KBM-7 (cell line): ENCODE measurements at regions not wholly inside any gene's neighbourhood (a gene's known extent, or its start where the extent isn't known, plus 50 kb on each side); places are given as distances from the start of the nearest gene placed in this dataset.
A peak's percentile ranks its signal among the peaks of the same experiment; 100 is the strongest.

Source experiments
- DNase-seq: peaks from one replicate; pipeline ENCODE4 v3.0.0-alpha.2; 2015
- in situ Hi-C: fragments of 300-500 bp; cut with MboI; formaldehyde crosslinking; loops from 2 replicates; pipeline ENCODE4 v1.14.3; 2020; ENCODE audit warnings: low sequenced_read_pairs, low pct_unique_long_range_greater_than_20kb, mixed read lengths

- in situ Hi-C loops, result no loop called here
- peak; percentile 52 for DNase-seq
Observed at GRCh38 chr12:42696406-42697149, 107.0 kb upstream of the PRICKLE1 start.

- DNase-seq, result no peak
- in situ Hi-C loops, result no loop called here
Observed at GRCh38 chr12:42695490-42695995, 106.0 kb upstream of the PRICKLE1 start.

- in situ Hi-C loops, result no loop called here
- no peak for DNase-seq
Observed at GRCh38 chr12:42692749-42693148, 103.2 kb upstream of the PRICKLE1 start.

- DNase-seq, result no peak
- in situ Hi-C loops, result no loop called here
Observed at GRCh38 chr12:42691991-42692557, 102.5 kb upstream of the PRICKLE1 start.

GRCh38 chr12:42690264-42690663 lies 100.7 kb upstream of the PRICKLE1 start:
- in situ Hi-C loops, result no loop called here
- DNase-seq, result no peak

DNA sequence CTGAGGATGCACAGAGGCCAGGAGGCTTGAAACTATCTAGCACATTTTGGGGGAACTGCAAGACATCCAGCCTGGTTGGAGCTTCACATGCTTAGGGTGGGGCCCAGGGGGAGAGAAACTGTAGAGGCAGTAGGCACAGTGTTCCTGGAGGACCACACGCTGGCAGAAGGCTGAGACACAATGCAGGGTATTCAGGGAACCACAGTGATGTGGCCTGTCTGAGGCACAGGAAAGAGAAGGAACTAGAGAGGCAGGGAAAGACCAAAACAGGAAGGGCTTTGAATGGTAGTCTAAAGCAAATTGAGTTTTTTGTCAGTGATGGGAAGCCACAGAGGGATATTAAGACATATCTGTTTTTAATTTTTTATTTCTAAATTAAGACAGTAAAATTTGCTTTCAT lies 100.2 kb upstream of the PRICKLE1 start:
- in situ Hi-C loops, result no loop called here
- no peak for DNase-seq

- in situ Hi-C loops, result no loop called here
- DNase-seq, result no peak
Observed at GRCh38 chr12:42686514-42687172, 97.1 kb upstream of the PRICKLE1 start.

DNA sequence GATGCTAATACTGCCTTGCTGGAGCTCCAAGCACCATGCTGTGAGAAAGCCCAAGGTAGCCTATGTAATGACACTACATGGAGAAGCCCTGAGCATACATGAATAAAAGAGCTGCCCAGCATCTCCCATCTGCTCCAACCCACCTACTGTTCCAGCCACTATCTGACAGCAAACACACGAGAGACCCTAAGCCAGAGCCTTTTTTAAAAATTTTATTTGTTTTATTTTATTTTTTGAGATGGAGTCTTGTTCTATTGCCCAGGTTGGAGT lies 95.2 kb upstream of the PRICKLE1 start:
- no peak for DNase-seq
- in situ Hi-C loops, result no loop called here

DNA sequence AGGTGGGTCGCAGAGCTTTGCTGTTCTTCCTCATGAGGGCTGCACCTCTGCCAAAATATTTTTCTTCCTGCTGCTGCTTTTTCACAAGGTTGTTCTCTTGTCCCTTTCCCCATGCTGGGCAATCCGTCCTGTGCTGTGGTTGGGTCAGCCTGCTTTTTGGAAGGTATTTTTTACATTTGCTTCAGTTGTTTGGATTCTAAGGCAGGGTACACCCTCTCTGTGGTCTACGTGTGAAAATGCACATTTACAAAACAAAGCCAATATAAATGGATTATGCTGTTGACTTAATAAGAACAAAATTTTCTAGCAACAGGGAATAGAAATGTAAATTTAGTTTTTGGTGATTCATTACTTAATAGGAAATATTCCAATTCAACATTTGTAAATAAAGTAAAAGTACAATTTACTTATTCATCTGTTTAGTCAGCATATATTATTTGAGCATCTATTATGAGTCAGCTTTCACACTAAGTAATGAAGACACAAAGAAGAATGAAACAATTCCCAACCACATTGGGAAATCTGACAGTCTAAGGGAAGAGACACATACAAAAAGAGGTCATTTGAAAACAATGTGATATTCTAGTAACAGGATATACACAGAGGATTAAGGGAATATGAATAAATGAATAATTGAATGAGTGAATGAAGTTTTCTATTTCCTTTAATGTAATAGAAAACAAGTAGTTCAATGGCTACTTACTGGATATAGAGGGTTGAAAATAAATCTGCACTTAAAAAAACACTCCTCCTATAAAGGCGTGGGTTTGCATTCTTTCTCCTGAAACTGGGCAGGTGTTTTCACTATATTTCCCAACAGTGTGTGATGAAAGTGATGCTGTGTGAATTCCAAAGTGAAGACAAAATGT lies 94.6 kb upstream of the PRICKLE1 start:
- in situ Hi-C loops, result no loop called here
- DNase-seq, result no peak

- in situ Hi-C loops, result no loop called here
Observed at GRCh38 chr12:42683266-42683665, 93.7 kb upstream of the PRICKLE1 start.

GRCh38 chr12:42679466-42679865 lies 89.9 kb upstream of the PRICKLE1 start:
- in situ Hi-C loops, result no loop called here

More at GRCh38 chr12:42683266-42683665, 93.7 kb upstream of the PRICKLE1 start:
- DNase-seq, result no peak

DNA sequence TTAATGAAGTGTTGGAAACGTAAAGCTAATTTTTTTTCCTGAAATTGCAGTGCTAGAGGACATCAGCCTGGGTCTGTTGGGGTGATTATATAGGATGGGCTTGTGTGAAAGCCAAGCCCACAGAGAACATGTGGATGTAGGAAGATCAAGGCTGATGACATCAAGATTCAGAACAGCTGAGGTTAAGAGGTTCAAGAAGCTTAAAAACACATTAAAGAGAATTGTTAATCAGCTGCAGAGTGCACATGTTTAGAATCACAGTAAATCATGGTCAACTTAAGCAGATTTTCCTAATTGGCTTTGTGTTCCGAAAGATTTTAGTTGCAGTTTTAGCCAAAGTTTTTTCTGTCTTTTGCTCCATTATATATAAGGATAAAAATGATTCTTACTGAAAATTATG lies 87.9 kb upstream of the PRICKLE1 start:
- in situ Hi-C loops, result no loop called here
- DNase-seq, result no peak

More at GRCh38 chr12:42679466-42679865, 89.9 kb upstream of the PRICKLE1 start:
- DNase-seq, result no peak

- no peak for DNase-seq
- in situ Hi-C loops, result no loop called here
Observed at GRCh38 chr12:42673535-42673934, 84.0 kb upstream of the PRICKLE1 start.

- no peak for DNase-seq
- in situ Hi-C loops, result no loop called here
Observed at GRCh38 chr12:42670719-42671118, 81.2 kb upstream of the PRICKLE1 start.

DNA sequence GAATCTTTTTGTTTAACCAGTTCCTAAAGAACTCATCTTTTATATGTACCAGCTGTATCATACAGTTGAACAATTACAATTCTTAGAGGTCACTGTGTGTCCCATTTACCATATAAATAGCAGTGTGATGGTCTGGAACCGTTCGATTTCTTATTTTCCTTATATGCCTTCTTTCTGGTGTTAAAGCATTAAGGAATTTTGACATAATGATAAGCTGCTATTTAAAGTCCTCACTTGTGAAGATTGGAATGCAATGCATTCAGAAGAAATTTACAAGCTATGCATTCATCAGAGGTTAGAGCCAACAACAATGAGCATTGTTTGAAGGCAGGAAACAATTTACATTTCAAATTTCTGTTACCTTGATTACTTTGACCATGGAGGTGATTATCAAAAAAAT lies 80.0 kb upstream of the PRICKLE1 start:
- no peak for DNase-seq
- in situ Hi-C loops, result no loop called here

DNA sequence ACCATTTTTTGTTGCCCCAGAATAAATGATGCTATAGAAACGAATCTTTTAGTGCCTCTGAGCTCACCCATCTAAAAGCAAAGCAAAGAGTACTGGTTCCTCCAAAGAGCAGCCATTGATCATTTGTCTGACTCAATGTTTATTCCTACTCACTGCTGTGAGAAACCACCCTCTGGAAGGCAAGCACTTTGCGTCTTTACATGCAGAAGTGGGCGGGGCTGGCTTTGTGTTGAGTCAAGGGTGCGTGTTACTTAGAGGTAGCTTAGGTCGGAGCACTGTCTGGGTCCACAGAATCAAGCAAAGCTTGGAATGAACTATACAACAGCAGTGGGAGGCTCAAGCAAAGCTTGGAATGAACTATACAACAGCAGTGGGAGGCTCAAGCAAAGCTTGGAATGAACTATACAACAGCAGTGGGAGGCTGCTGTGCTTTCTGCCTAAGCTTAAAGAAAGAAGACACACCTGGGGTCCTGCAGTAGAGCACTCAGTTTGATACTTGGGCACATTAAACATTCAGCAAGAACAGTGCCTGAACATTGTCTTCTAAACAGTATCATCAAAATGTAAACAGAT lies 77.2 kb upstream of the PRICKLE1 start:
- in situ Hi-C loops, result no loop called here
- no peak for DNase-seq

DNA sequence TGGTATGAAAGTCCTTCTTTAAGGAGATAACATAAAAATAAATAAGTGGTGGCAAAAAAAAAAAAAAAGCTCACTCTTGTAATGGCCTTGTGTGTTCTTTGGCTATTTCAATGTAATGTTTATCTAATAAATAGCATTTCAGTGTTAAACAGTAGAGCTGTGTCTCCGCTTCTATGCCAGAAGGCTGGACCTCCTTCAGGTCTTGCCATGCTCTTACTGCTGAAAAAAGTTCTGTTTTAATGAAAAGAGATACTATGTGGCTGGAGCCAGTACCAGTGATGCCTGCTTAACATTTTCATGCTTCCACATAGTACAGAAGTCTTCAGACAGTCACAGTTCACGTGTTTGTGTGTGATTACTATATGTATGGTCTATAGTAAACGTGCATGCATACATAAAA lies 74.1 kb upstream of the PRICKLE1 start:
- no peak for DNase-seq
- in situ Hi-C loops, result no loop called here

GRCh38 chr12:42660968-42661937 lies 71.7 kb upstream of the PRICKLE1 start:
- in situ Hi-C loops, result no loop called here
- no peak for DNase-seq
